Neural cell (in vitro differentiated cells): ENCODE measurements at regions not wholly inside any gene's neighbourhood (a gene's known extent, or its start where the extent isn't known, plus 50 kb on each side); places are given as distances from the start of the nearest gene placed in this dataset.

ENCODE experiments used
- H2AFZ ChIP-seq: fragments of 200-600, 300-800 bp; sonication (generic), shearing (Covaris generic); 2 replicates; pipeline ENCODE4 v1.6.0; 2014; ENCODE audit warnings: low read depth, mild to moderate bottlenecking, antibody characterized with exemption, low read length, moderate library complexity
- H3F3A ChIP-seq: fragments of 200-600 bp; shearing (Covaris generic); 2 replicates; pipeline ENCODE4 v1.6.1; 2016; ENCODE audit warnings: mild to moderate bottlenecking, moderate library complexity, mixed read lengths, antibody characterized with exemption, low read length; ENCODE audit not compliant: insufficient read depth, poor library complexity, severe bottlenecking
- H3K27ac ChIP-seq: fragments of 200-600, 300-800 bp; sonication (generic), shearing (Covaris generic); 2 replicates; pipeline ENCODE4 v1.5.1; 2014; ENCODE audit warnings: mild to moderate bottlenecking, low read length, moderate library complexity
- H3K27me3 ChIP-seq: fragments of 300-800, 200-600 bp; sonication (generic), shearing (Covaris generic); 2 replicates; pipeline ENCODE4 v1.6.0; 2014; ENCODE audit warnings: mild to moderate bottlenecking, low read depth, low read length, moderate library complexity; ENCODE audit not compliant: insufficient read depth
- H3K36me3 ChIP-seq: fragments of 300-800, 200-600 bp; sonication (generic), shearing (Covaris generic); 2 replicates; pipeline ENCODE4 v1.5.1; 2014; ENCODE audit warnings: mild to moderate bottlenecking, antibody characterized with exemption, low read length, moderate library complexity; ENCODE audit not compliant: insufficient read depth
- H3K4me2 ChIP-seq: fragments of 300-800, 200-600 bp; sonication (generic), shearing (Covaris generic); 2 replicates; pipeline ENCODE4 v1.6.0; 2014; ENCODE audit warnings: mild to moderate bottlenecking, low read length
- H3K4me3 ChIP-seq: fragments of 300-800, 200-600 bp; sonication (generic), shearing (Covaris generic); 2 replicates; pipeline ENCODE4 v1.5.1; 2014; ENCODE audit warnings: mild to moderate bottlenecking, low read length, moderate library complexity
- H3K79me2 ChIP-seq: fragments of 200-600 bp; shearing (Covaris generic); replicated peaks from 2 replicates; pipeline ENCODE4 v1.6.0; 2014; ENCODE audit warnings: mild to moderate bottlenecking, low read length, moderate library complexity; ENCODE audit not compliant: insufficient read depth
- H3K9ac ChIP-seq: fragments of 300-800, 200-600 bp; sonication (generic), shearing (Covaris generic); 2 replicates; pipeline ENCODE4 v1.6.1; 2016; ENCODE audit warnings: mild to moderate bottlenecking, low read length, mixed read lengths
- H3K9me2 ChIP-seq: fragments of 200-600 bp; shearing (Covaris generic); 2 replicates; pipeline ENCODE4 v1.6.1; 2016; ENCODE audit warnings: mild to moderate bottlenecking, low read length, mixed read lengths; ENCODE audit not compliant: insufficient read depth
- H3K9me3 ChIP-seq: fragments of 200-600, 300-800 bp; sonication (generic), shearing (Covaris generic); 2 replicates; pipeline ENCODE4 v1.6.1; 2016; ENCODE audit warnings: mild to moderate bottlenecking, mixed run types, low read length, moderate library complexity, mixed read lengths
- H4K20me1 ChIP-seq: fragments of 200-600 bp; shearing (Covaris generic); 2 replicates; pipeline ENCODE4 v1.6.1; 2016; ENCODE audit warnings: mild to moderate bottlenecking, mixed run types; ENCODE audit not compliant: insufficient read depth
- EP300 ChIP-seq: fragments of 450-650 bp; conservative IDR thresholded peaks from 2 replicates; pipeline ENCODE4 v1.6.1; 2014; ENCODE audit warnings: antibody characterized with exemption, mild to moderate bottlenecking, moderate library complexity; ENCODE audit not compliant: poor library complexity, severe bottlenecking
- MXI1 ChIP-seq: fragments of 450-650 bp; conservative IDR thresholded peaks from 2 replicates; pipeline ENCODE4 v1.6.1; 2014; ENCODE audit warnings: antibody characterized with exemption, mild to moderate bottlenecking; ENCODE audit not compliant: poor library complexity, severe bottlenecking
- POLR2AphosphoS5 ChIP-seq: IDR thresholded peaks from 2 replicates; pipeline ENCODE4 v1.6.1; 2012
- RAD21 ChIP-seq: fragments of 450-650 bp; conservative IDR thresholded peaks from 2 replicates; pipeline ENCODE4 v1.6.1; 2014; ENCODE audit warnings: antibody characterized with exemption, mild to moderate bottlenecking, moderate library complexity
- SMC3 ChIP-seq: fragments of 450-650 bp; conservative IDR thresholded peaks from 2 replicates; pipeline ENCODE4 v1.6.1; 2014; ENCODE audit warnings: antibody characterized with exemption, mild to moderate bottlenecking, moderate library complexity; ENCODE audit not compliant: poor library complexity
- TAF1 ChIP-seq: IDR thresholded peaks from 2 replicates; pipeline ENCODE4 v1.6.1; 2012; ENCODE audit warnings: low read depth
- TF ChIP-seq, protein P1 (sequence below): IDR thresholded peaks from 2 replicates; pipeline ENCODE4 v1.6.1; 2012; ENCODE audit warnings: borderline replicate concordance
- TF ChIP-seq, protein P2 (sequence below): fragments of 450-650 bp; IDR thresholded peaks from 2 replicates; pipeline ENCODE4 v1.5.1; 2014; ENCODE audit warnings: antibody characterized with exemption, mild to moderate bottlenecking, moderate library complexity; ENCODE audit not compliant: poor library complexity, severe bottlenecking

DNA sequence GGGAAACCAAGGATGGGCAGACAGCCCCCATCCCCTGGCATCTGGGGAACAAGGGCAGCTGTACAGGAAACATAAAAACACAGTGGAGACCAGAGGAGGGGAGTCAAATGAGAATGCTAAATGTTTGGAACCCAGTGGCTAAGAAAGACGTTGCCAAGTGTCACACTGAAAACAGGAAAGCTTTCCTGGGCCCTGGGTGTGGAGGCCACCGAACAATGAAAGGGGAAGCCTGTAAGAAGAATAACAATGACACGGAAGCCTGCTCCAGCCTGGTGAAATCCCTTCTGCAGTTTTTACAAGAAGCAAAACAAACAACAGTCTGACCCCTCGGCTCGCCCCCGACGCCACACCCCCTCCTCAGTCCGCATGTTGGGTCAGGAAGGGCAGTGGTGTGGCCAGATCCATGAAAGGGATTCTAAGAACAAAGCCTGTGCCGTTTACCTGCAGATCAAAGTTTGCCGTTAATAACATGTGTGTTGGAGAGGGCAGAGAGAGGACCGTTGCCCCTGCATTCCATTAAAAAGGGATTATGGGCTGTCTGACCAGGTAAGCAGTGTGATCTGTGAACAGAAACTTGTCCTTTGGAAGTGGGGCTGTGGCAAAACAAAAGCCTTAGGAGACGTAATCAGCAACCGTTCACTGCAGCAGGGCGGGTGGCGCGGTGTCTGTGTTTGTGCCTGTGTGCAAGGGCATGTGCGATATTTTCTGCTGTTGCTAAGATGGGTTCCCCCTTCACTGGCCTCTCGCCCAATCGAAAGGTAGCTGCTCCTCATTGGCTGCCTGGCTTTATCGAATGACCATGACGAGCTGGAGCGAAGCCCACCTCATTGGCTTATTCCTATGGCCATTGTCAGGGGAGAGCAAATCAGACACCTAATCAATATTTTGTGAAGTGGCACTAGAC lies 113.7 kb upstream of the BLID start:
- TF ChIP-seq EP300: no peak
- TF ChIP-seq, protein P1, sequence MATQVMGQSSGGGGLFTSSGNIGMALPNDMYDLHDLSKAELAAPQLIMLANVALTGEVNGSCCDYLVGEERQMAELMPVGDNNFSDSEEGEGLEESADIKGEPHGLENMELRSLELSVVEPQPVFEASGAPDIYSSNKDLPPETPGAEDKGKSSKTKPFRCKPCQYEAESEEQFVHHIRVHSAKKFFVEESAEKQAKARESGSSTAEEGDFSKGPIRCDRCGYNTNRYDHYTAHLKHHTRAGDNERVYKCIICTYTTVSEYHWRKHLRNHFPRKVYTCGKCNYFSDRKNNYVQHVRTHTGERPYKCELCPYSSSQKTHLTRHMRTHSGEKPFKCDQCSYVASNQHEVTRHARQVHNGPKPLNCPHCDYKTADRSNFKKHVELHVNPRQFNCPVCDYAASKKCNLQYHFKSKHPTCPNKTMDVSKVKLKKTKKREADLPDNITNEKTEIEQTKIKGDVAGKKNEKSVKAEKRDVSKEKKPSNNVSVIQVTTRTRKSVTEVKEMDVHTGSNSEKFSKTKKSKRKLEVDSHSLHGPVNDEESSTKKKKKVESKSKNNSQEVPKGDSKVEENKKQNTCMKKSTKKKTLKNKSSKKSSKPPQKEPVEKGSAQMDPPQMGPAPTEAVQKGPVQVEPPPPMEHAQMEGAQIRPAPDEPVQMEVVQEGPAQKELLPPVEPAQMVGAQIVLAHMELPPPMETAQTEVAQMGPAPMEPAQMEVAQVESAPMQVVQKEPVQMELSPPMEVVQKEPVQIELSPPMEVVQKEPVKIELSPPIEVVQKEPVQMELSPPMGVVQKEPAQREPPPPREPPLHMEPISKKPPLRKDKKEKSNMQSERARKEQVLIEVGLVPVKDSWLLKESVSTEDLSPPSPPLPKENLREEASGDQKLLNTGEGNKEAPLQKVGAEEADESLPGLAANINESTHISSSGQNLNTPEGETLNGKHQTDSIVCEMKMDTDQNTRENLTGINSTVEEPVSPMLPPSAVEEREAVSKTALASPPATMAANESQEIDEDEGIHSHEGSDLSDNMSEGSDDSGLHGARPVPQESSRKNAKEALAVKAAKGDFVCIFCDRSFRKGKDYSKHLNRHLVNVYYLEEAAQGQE: no peak
- TF ChIP-seq TAF1: no peak
- TF ChIP-seq SMC3: no peak
- TF ChIP-seq, protein P2, sequence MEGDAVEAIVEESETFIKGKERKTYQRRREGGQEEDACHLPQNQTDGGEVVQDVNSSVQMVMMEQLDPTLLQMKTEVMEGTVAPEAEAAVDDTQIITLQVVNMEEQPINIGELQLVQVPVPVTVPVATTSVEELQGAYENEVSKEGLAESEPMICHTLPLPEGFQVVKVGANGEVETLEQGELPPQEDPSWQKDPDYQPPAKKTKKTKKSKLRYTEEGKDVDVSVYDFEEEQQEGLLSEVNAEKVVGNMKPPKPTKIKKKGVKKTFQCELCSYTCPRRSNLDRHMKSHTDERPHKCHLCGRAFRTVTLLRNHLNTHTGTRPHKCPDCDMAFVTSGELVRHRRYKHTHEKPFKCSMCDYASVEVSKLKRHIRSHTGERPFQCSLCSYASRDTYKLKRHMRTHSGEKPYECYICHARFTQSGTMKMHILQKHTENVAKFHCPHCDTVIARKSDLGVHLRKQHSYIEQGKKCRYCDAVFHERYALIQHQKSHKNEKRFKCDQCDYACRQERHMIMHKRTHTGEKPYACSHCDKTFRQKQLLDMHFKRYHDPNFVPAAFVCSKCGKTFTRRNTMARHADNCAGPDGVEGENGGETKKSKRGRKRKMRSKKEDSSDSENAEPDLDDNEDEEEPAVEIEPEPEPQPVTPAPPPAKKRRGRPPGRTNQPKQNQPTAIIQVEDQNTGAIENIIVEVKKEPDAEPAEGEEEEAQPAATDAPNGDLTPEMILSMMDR: no peak
- TF ChIP-seq RAD21: no peak
- no peak for TF ChIP-seq POLR2AphosphoS5
- H3K4me3 ChIP-seq: no peak overlapping the region
- H3K9ac ChIP-seq: no peak overlapping the region

DNA sequence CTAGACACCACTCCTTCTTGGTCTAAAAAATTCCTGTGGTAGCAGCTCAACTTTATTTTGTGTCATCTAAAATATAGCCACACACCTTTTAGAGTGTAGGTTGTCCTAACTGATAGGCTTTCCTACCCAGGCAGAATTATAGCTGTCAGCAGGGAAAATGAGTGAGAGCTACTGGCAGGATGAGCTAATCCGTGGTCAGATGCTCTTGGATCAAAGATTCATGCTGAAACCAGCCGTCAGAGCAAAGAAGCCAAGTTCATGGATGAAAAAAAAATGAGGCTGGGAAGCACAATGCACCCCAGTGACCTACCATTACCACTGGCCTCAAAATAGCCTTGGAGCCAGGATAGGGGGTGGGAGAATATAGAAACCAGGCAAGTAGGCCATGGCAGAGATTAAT lies 113.1 kb upstream of the BLID start:
- H3K27me3 ChIP-seq: no peaks in the 10 kb centered on the region
- no peak overlapping the region for H3K4me2 ChIP-seq
- H3F3A ChIP-seq: no peaks in the 10 kb centered on the region
- TF ChIP-seq MXI1: no peak
- TF ChIP-seq TAF1: no peak
- no peak for TF ChIP-seq EP300
- TF ChIP-seq, protein P2: no peak
- no peaks in the 10 kb centered on the region for H3K36me3 ChIP-seq
- no peaks in the 10 kb centered on the region for H3K79me2 ChIP-seq
- H3K9ac ChIP-seq: no peak overlapping the region
- H2AFZ ChIP-seq: no peak overlapping the region
- H3K4me3 ChIP-seq: no peak overlapping the region
- no peaks in the 10 kb centered on the region for H4K20me1 ChIP-seq
- H3K27ac ChIP-seq: no peak overlapping the region
- H3K9me3 ChIP-seq: no peaks in the 10 kb centered on the region
- H3K9me2 ChIP-seq: no peaks in the 10 kb centered on the region

More for the DNA sequence above, 113.7 kb upstream of the BLID start:
- Histone ChIP-seq H3K27me3 (no peaks in the 10 kb centered on the region), H4K20me1 (no peaks in the 10 kb centered on the region), H3K79me2 (no peaks in the 10 kb centered on the region), H3K9me2 (no peaks in the 10 kb centered on the region), H3F3A (no peaks in the 10 kb centered on the region), H3K36me3 (no peaks in the 10 kb centered on the region), H3K9me3 (no peaks in the 10 kb centered on the region), H2AFZ (no peak overlapping the region), H3K27ac (no peak overlapping the region), H3K4me2 (no peak overlapping the region)
